Brain microvascular endothelial cell (primary cell): ENCODE measurements at regions not wholly inside any gene's neighbourhood (a gene's known extent, or its start where the extent isn't known, plus 50 kb on each side); places are given as distances from the start of the nearest gene placed in this dataset.

Experiments
- DNase-seq: peaks from one replicate; pipeline ENCODE4 v3.0.0-alpha.2; 2020
- H3K27ac ChIP-seq: fragments of 250-450 bp; sonication (Bioruptor Pico); 2 replicates; pipeline ENCODE4 v1.5.1; 2020; ENCODE audit warnings: mild to moderate bottlenecking, moderate library complexity
- H3K27me3 ChIP-seq: fragments of 250-450 bp; sonication (Bioruptor Pico); replicated peaks from 2 replicates; pipeline ENCODE4 v1.5.1; 2020; ENCODE audit warnings: mild to moderate bottlenecking
- H3K36me3 ChIP-seq: fragments of 250-450 bp; sonication (Bioruptor Pico); replicated peaks from 2 replicates; pipeline ENCODE4 v1.5.1; 2020; ENCODE audit warnings: mild to moderate bottlenecking
- H3K4me3 ChIP-seq: 2 replicates; pipeline ENCODE4 v1.5.1; 2011; ENCODE audit warnings: low read depth, mild to moderate bottlenecking, control low read depth, low read length, moderate library complexity
- CTCF ChIP-seq: IDR thresholded peaks from 2 replicates; pipeline ENCODE4 v1.5.1; 2011; ENCODE audit warnings: low read depth, mild to moderate bottlenecking, moderate library complexity, low read length, control low read depth, inconsistent platforms; ENCODE audit errors: missing control alignments
- in situ Hi-C: cut with HindIII; loops from 2 replicates; pipeline ENCODE4 v1.10.0; 2017; ENCODE audit warnings: low sequenced_read_pairs, low pct_ligation_motif_present

GRCh38 chr3:107934808-107935207 lies 156.0 kb downstream of the CD47 start:
- in situ Hi-C loops: no loop called here
- H3K27ac ChIP-seq: no peak overlapping the region
- H3K36me3 ChIP-seq: no peaks in the 10 kb centered on the region
- H3K4me3 ChIP-seq: no peak overlapping the region
- H3K27me3 ChIP-seq: no peaks in the 10 kb centered on the region
- no peak for TF ChIP-seq CTCF
- no peak for DNase-seq

GRCh38 chr3:107933450-107933849 lies 157.4 kb downstream of the CD47 start:
- Histone ChIP-seq H3K27ac (no peak overlapping the region), H3K4me3 (no peak overlapping the region), H3K36me3 (no peaks in the 10 kb centered on the region), H3K27me3 (no peaks in the 10 kb centered on the region)
- no peak for DNase-seq
- in situ Hi-C loops: no loop called here
- TF ChIP-seq CTCF: no peak

GRCh38 chr3:107931326-107931725 lies 159.5 kb downstream of the CD47 start:
- Histone ChIP-seq H3K36me3 (no peaks in the 10 kb centered on the region), H3K4me3 (no peak overlapping the region), H3K27me3 (no peaks in the 10 kb centered on the region), H3K27ac (no peak overlapping the region)
- no peak for TF ChIP-seq CTCF
- in situ Hi-C loops: no loop called here
- no peak for DNase-seq

- in situ Hi-C loops: no loop called here
- DNase-seq: no peak
- H3K27ac ChIP-seq: no peak overlapping the region
- H3K27me3 ChIP-seq: no peaks in the 10 kb centered on the region
- no peaks in the 10 kb centered on the region for H3K36me3 ChIP-seq
- H3K4me3 ChIP-seq: no peak overlapping the region
- no peak for TF ChIP-seq CTCF
Observed at GRCh38 chr3:107929088-107929487, 161.7 kb downstream of the CD47 start.

- no peaks in the 10 kb centered on the region for H3K27me3 ChIP-seq
- peak overlapping the region; percentile 67 for H3K4me3 ChIP-seq
- peak; percentile 34 for DNase-seq
- H3K36me3 ChIP-seq: no peaks in the 10 kb centered on the region
- H3K27ac ChIP-seq: no peak overlapping the region
- TF ChIP-seq CTCF: no peak
- in situ Hi-C loops: no loop called here
Observed at GRCh38 chr3:107928084-107928445, 162.8 kb downstream of the CD47 start.

GRCh38 chr3:107927361-107928083 lies 163.3 kb downstream of the CD47 start:
- Histone ChIP-seq H3K36me3 (no peaks in the 10 kb centered on the region), H3K4me3 (peak overlapping the region; percentile 67), H3K27ac (no peak overlapping the region), H3K27me3 (no peaks in the 10 kb centered on the region)
- TF ChIP-seq CTCF: peak; percentile 90
- peak; percentile 60 for DNase-seq
- in situ Hi-C loops: no loop called here
